Ecto neural progenitor cell (in vitro differentiated cells): ENCODE measurements at regions not wholly inside any gene's neighbourhood (a gene's known extent, or its start where the extent isn't known, plus 50 kb on each side); places are given as distances from the start of the nearest gene placed in this dataset.

Experiments
- DNase-seq: peaks from one replicate; pipeline ENCODE4 v3.0.0-alpha.2; 2018; ENCODE audit warnings: low spot score

- no peak for DNase-seq
Observed at GRCh38 chr2:147550995-147551731, 293.7 kb upstream of the ACVR2A start.

GRCh38 chr2:147549054-147549453, 295.8 kb upstream of the ACVR2A start:
- no peak for DNase-seq

- DNase-seq: no peak
Observed at GRCh38 chr2:147548451-147548850, 296.4 kb upstream of the ACVR2A start.

GRCh38 chr2:147547440-147547839, 297.4 kb upstream of the ACVR2A start:
- no peak for DNase-seq

GRCh38 chr2:147546109-147546508, 298.7 kb upstream of the ACVR2A start:
- DNase-seq: no peak

GRCh38 chr2:147543056-147543455, 301.8 kb upstream of the ACVR2A start:
- no peak for DNase-seq

- no peak for DNase-seq
Observed at GRCh38 chr2:147542351-147542750, 302.5 kb upstream of the ACVR2A start.

- DNase-seq: no peak
Observed at GRCh38 chr2:147541314-147541713, 303.5 kb upstream of the ACVR2A start.

- DNase-seq: no peak
Observed at GRCh38 chr2:147538821-147539220, 306.0 kb upstream of the ACVR2A start.

GRCh38 chr2:147538088-147538487, 306.7 kb upstream of the ACVR2A start:
- DNase-seq: no peak

- no peak for DNase-seq
Observed at GRCh38 chr2:147531269-147531668, 313.6 kb upstream of the ACVR2A start.

GRCh38 chr2:147530033-147530432, 314.8 kb upstream of the ACVR2A start:
- DNase-seq: no peak

- DNase-seq: no peak
Observed at GRCh38 chr2:147525819-147526489, 318.9 kb upstream of the ACVR2A start.

GRCh38 chr2:147524912-147525311, 319.9 kb upstream of the ACVR2A start:
- no peak for DNase-seq

- no peak for DNase-seq
Observed at GRCh38 chr2:147523415-147523814, 321.4 kb upstream of the ACVR2A start.

GRCh38 chr2:147521936-147522335, 322.9 kb upstream of the ACVR2A start:
- no peak for DNase-seq

GRCh38 chr2:147520817-147521216, 324.0 kb upstream of the ACVR2A start:
- DNase-seq: no peak

GRCh38 chr2:147519178-147519577, 325.7 kb upstream of the ACVR2A start:
- no peak for DNase-seq

- no peak for DNase-seq
Observed at GRCh38 chr2:147515213-147515612, 329.6 kb upstream of the ACVR2A start.

- DNase-seq: no peak
Observed at GRCh38 chr2:147512206-147512605, 332.6 kb upstream of the ACVR2A start.

GRCh38 chr2:147511491-147511948, 333.3 kb upstream of the ACVR2A start:
- no peak for DNase-seq

GRCh38 chr2:147509821-147510220, 335.0 kb upstream of the ACVR2A start:
- DNase-seq: no peak

GRCh38 chr2:147506889-147507288, 337.9 kb upstream of the ACVR2A start:
- DNase-seq: no peak
